NOMO-1 (cell line): ENCODE measurements at regions not wholly inside any gene's neighbourhood (a gene's known extent, or its start where the extent isn't known, plus 50 kb on each side); places are given as distances from the start of the nearest gene placed in this dataset.

Experiments
- DNase-seq, 2 experiments: peaks; one replicate each; lab custom pipeline; 2025; ENCODE audit not compliant: unreplicated experiment in 2 of 2; lab: John Stamatoyannopoulos, UW

- DNase-seq = no peak
Measured at GRCh38 chr11:120034176-120034875, 103.6 kb downstream of the TRIM29 start.

GRCh38 chr11:120032766-120033390, 105.0 kb downstream of the TRIM29 start:
- no peak for DNase-seq

GRCh38 chr11:120031612-120032600, 106.0 kb downstream of the TRIM29 start:
- DNase-seq = no peak

GRCh38 chr11:120031156-120031555, 106.8 kb downstream of the TRIM29 start:
- no peak for DNase-seq

GRCh38 chr11:120030411-120030810, 107.5 kb downstream of the TRIM29 start:
- no peak for DNase-seq

- DNase-seq = no peak
Measured at GRCh38 chr11:120029321-120029720, 108.6 kb downstream of the TRIM29 start.

GRCh38 chr11:120028897-120029258, 109.0 kb downstream of the TRIM29 start:
- DNase-seq = no peak

- no peak for DNase-seq
Measured at GRCh38 chr11:120028181-120028896, 109.6 kb downstream of the TRIM29 start.

- no peak for DNase-seq
Measured at GRCh38 chr11:120027546-120028180, 110.2 kb downstream of the TRIM29 start.

- no peak for DNase-seq
Measured at GRCh38 chr11:120025606-120026335, 112.1 kb downstream of the TRIM29 start.

GRCh38 chr11:120024586-120024985, 113.3 kb downstream of the TRIM29 start:
- DNase-seq = no peak

GRCh38 chr11:120024046-120024445, 113.9 kb downstream of the TRIM29 start:
- no peak for DNase-seq

GRCh38 chr11:120023551-120023950, 114.4 kb downstream of the TRIM29 start:
- no peak for DNase-seq

GRCh38 chr11:120023120-120023519, 114.8 kb downstream of the TRIM29 start:
- no peak for DNase-seq

- no peak for DNase-seq
Measured at GRCh38 chr11:120022617-120023016, 115.3 kb downstream of the TRIM29 start.

GRCh38 chr11:120021978-120022377, 115.9 kb downstream of the TRIM29 start:
- DNase-seq = no peak

GRCh38 chr11:120021391-120021953, 116.4 kb downstream of the TRIM29 start:
- no peak for DNase-seq

- DNase-seq = no peak
Measured at GRCh38 chr11:120020981-120021380, 116.9 kb downstream of the TRIM29 start.

GRCh38 chr11:120020486-120020885, 117.4 kb downstream of the TRIM29 start:
- DNase-seq = no peak
